AG09309 (cell line): ENCODE measurements at regions not wholly inside any gene's neighbourhood (a gene's known extent, or its start where the extent isn't known, plus 50 kb on each side); places are given as distances from the start of the nearest gene placed in this dataset.
A peak's percentile ranks its signal among the peaks of the same experiment; 100 is the strongest.

Source experiments
- DNase-seq: peaks from one replicate; pipeline ENCODE4 v3.0.0-alpha.2; 2010; ENCODE audit warnings: low read depth
- H3K4me3 ChIP-seq: 2 replicates; pipeline ENCODE4 v1.5.1; 2011; ENCODE audit warnings: mild to moderate bottlenecking, low read depth, low read length, moderate library complexity; ENCODE audit not compliant: control insufficient read depth
- CTCF ChIP-seq: IDR thresholded peaks from 2 replicates; pipeline ENCODE4 v1.5.1; 2011; ENCODE audit warnings: mild to moderate bottlenecking, low read depth, low read length, inconsistent platforms; ENCODE audit not compliant: insufficient read depth, control insufficient read depth; ENCODE audit errors: missing control alignments

- TF ChIP-seq CTCF: peak; percentile 49
- no peak overlapping the region for H3K4me3 ChIP-seq
- DNase-seq: no peak
Measured at GRCh38 chr6:133184798-133185372, 56.3 kb upstream of the EYA4 start.

GRCh38 chr6:133185731-133186130 is 55.4 kb upstream of the EYA4 start:
- TF ChIP-seq CTCF: no peak
- H3K4me3 ChIP-seq: no peak overlapping the region
- no peak for DNase-seq

GRCh38 chr6:133187114-133187513 is 54.0 kb upstream of the EYA4 start:
- H3K4me3 ChIP-seq: no peak overlapping the region
- DNase-seq: no peak
- TF ChIP-seq CTCF: no peak

- no peak for DNase-seq
- H3K4me3 ChIP-seq: no peak overlapping the region
- no peak for TF ChIP-seq CTCF
Measured at GRCh38 chr6:133187657-133188453, 53.3 kb upstream of the EYA4 start.

- no peak for DNase-seq
- no peak for TF ChIP-seq CTCF
- H3K4me3 ChIP-seq: no peak overlapping the region
Measured at GRCh38 chr6:133190912-133191311, 50.2 kb upstream of the EYA4 start.

GRCh38 chr6:133191323-133191722 is 49.8 kb upstream of the EYA4 start:
- no peak for DNase-seq
- no peak for TF ChIP-seq CTCF
- no peak overlapping the region for H3K4me3 ChIP-seq
